ENCODE measurements at regions not wholly inside any gene's neighbourhood (a gene's known extent, or its start where the extent isn't known, plus 50 kb on each side); places are given as distances from the start of the nearest gene placed in this dataset.

- Histone ChIP-seq H3K4me3 (ENCODE audit: low read length in 3 of 3) (no peak overlapping the region), H3K27me3 (ENCODE audit: control insufficient read depth, insufficient read depth, low read length) (no peaks in the 10 kb centered on the region), H3K9me3 (ENCODE audit: control insufficient read depth in 2 of 3, insufficient read depth in 1 of 3, low read length in 3 of 3) (peaks cover 0 to 9% (median 0%) of the 10 kb centered on the region in 3 donors), H3K9ac (ENCODE audit: low read length in 3 of 3) (no peak overlapping the region), H3K36me3 (ENCODE audit: control insufficient read depth in 2 of 3, insufficient read depth in 3 of 3, low read length in 3 of 3) (no peaks in the 10 kb centered on the region), H3K27ac (ENCODE audit: low read depth in 2 of 2, low read length in 2 of 2) (no peak overlapping the region), H3K4me1 (ENCODE audit: control insufficient read depth in 2 of 3, insufficient read depth in 2 of 3, low read depth in 1 of 3, low read length in 3 of 3) (no peaks in the 10 kb centered on the region)
- peak in 2 of 5 donors; percentile 4 to 19 for DNase-seq
- TF ChIP-seq, protein P1, sequence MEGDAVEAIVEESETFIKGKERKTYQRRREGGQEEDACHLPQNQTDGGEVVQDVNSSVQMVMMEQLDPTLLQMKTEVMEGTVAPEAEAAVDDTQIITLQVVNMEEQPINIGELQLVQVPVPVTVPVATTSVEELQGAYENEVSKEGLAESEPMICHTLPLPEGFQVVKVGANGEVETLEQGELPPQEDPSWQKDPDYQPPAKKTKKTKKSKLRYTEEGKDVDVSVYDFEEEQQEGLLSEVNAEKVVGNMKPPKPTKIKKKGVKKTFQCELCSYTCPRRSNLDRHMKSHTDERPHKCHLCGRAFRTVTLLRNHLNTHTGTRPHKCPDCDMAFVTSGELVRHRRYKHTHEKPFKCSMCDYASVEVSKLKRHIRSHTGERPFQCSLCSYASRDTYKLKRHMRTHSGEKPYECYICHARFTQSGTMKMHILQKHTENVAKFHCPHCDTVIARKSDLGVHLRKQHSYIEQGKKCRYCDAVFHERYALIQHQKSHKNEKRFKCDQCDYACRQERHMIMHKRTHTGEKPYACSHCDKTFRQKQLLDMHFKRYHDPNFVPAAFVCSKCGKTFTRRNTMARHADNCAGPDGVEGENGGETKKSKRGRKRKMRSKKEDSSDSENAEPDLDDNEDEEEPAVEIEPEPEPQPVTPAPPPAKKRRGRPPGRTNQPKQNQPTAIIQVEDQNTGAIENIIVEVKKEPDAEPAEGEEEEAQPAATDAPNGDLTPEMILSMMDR (IDR thresholded peaks at IDR 0.05; ENCODE audit: borderline replicate concordance, extremely low read depth, insufficient read depth), result no peak
- intact Hi-C loops (cut with DNase I), result no loop called here
- no peak for FAIRE-seq
These were observed 74.3 kb downstream of the MYEOV start for GRCh38 chr11:69368119-69368880.

DNA sequence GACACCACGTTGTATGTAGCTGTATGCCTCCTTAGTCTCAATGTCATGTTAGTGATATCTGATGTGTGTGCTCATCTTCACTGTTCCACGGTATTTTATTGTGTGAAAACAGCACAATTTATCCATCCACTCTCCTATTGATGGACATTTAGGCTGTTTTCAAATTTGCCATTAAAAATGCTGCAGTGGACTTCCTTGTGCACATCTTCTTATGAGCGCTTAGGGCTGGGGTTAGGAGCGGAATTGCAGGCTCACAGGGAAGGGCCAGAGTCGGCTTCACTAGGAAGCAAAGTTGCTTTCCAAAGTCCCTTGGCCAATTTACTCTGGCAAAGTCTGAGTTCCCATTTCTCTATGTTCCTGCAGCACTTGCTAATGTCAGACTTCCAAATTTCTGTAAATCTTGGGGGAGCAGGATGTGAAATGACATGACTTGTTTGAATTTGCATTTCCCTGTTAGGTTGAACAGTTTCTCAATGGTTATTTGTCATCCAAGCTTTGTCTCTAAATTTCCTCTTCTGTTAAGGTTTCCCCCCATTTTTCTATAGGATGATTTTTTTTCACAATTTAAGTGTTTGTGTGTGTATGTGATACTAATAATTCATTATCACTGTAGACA lies 75.4 kb downstream of the MYEOV start:
- intact Hi-C loops (cut with DNase I), result no loop called here
- Histone ChIP-seq H3K36me3 (ENCODE audit: control insufficient read depth in 2 of 3, insufficient read depth in 3 of 3, low read length in 3 of 3) (no peaks in the 10 kb centered on the region), H3K4me3 (ENCODE audit: low read length in 3 of 3) (no peak overlapping the region), H3K9ac (ENCODE audit: low read length in 3 of 3) (no peak overlapping the region), H3K4me1 (ENCODE audit: control insufficient read depth in 2 of 3, insufficient read depth in 2 of 3, low read depth in 1 of 3, low read length in 3 of 3) (no peaks in the 10 kb centered on the region), H3K9me3 (ENCODE audit: control insufficient read depth in 2 of 3, insufficient read depth in 1 of 3, low read length in 3 of 3) (peaks cover 0 to 9% (median 0%) of the 10 kb centered on the region in 3 donors), H3K27me3 (ENCODE audit: control insufficient read depth, insufficient read depth, low read length) (no peaks in the 10 kb centered on the region), H3K27ac (ENCODE audit: low read depth in 2 of 2, low read length in 2 of 2) (no peak overlapping the region)
- TF ChIP-seq, protein P1 (IDR thresholded peaks at IDR 0.05; ENCODE audit: borderline replicate concordance, extremely low read depth, insufficient read depth), result no peak
- FAIRE-seq, result no peak
- DNase-seq, result no peak

DNA sequence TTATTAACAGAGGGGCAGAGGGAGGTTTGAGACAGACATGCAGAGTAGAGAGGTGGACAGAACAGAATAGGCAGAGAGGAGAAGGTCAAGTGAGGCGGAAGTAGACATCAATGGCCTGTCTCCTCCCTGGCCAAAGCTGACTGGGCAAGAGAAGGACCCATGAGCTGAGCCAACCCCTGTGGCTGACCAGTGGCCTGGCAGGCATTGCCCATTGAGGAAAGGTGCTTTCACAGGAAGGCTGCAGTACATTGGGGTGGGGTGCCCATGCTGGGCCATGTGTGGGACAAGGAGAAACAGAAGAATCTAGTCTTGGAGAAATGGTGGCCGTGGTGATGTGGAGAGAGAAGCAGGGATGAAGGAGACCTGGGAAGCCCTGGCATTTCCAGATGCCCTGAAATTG lies 76.0 kb downstream of the MYEOV start:
- intact Hi-C loops (cut with DNase I), result no loop called here
- no peak for DNase-seq

More for the DNA sequence above, 76.0 kb downstream of the MYEOV start:
- no peaks in the 10 kb centered on the region for H3K4me1 ChIP-seq (ENCODE audit: control insufficient read depth in 2 of 3, insufficient read depth in 2 of 3, low read depth in 1 of 3, low read length in 3 of 3)
- no peak overlapping the region for H3K27ac ChIP-seq (ENCODE audit: low read depth in 2 of 2, low read length in 2 of 2)
- TF ChIP-seq, protein P1 (IDR thresholded peaks at IDR 0.05; ENCODE audit: borderline replicate concordance, extremely low read depth, insufficient read depth), result no peak
- no peaks in the 10 kb centered on the region for H3K27me3 ChIP-seq (ENCODE audit: control insufficient read depth, insufficient read depth, low read length)
- H3K9me3 ChIP-seq (ENCODE audit: control insufficient read depth in 2 of 3, insufficient read depth in 1 of 3, low read length in 3 of 3), result peaks cover 0 to 9% (median 0%) of the 10 kb centered on the region in 3 donors
- no peaks in the 10 kb centered on the region for H3K36me3 ChIP-seq (ENCODE audit: control insufficient read depth in 2 of 3, insufficient read depth in 3 of 3, low read length in 3 of 3)
- no peak overlapping the region for H3K4me3 ChIP-seq (ENCODE audit: low read length in 3 of 3)
- H3K9ac ChIP-seq (ENCODE audit: low read length in 3 of 3), result no peak overlapping the region
- no peak for FAIRE-seq
